ENCODE measurements at regions not wholly inside any gene's neighbourhood (a gene's known extent, or its start where the extent isn't known, plus 50 kb on each side); places are given as distances from the start of the nearest gene placed in this dataset.
"Not testable (repeated sequence)": the region's sequence is repeated elsewhere in the genome, so short reads cannot be mapped to it uniquely, and the experiment has no call there.

GRCh38 chr4:128758314-128758922 is 51.1 kb upstream of the JADE1 start:
- WGBS, 5 donors: 58 to 84% (median 78%) methylated on average over 2 of the region's 2 CpGs
- peaks cover 0 to 8% (median 0%) of the 10 kb centered on the region in 4 donors for H3K4me1 ChIP-seq
- no peaks in the 10 kb centered on the region for H3K36me3 ChIP-seq
- H3K4me3 ChIP-seq: no peak overlapping the region
- intact Hi-C loops (cut with DNase I; ENCODE audit: low total_unique reads): no loop called here
- DNase-seq: no peak
- no peaks in the 10 kb centered on the region for H3K27me3 ChIP-seq
- no peak for TF ChIP-seq POLR2A (IDR thresholded peaks at IDR 0.05)
- no peak overlapping the region for H3K27ac ChIP-seq
- H3K9me3 ChIP-seq: no peaks in the 10 kb centered on the region

GRCh38 chr4:128757712-128758111 is 51.8 kb upstream of the JADE1 start:
- peak; percentile 12 to 43 for DNase-seq
- peaks cover 0 to 8% (median 0%) of the 10 kb centered on the region in 4 donors for H3K4me1 ChIP-seq
- WGBS, 5 donors: 22 to 43% (median 26%) methylated on average over 3 of the region's 3 CpGs

GRCh38 chr4:128751354-128751753 is 58.1 kb upstream of the JADE1 start:
- H3K27ac ChIP-seq: no peak overlapping the region
- intact Hi-C loops (cut with DNase I; ENCODE audit: low total_unique reads): no loop called here
- H3K9me3 ChIP-seq: no peaks in the 10 kb centered on the region
- H3K4me3 ChIP-seq: no peak overlapping the region
- WGBS, 5 donors: 49 to 71% (median 62%) methylated on average over 4 of the region's 4 CpGs
- TF ChIP-seq POLR2AphosphoS5 (IDR thresholded peaks at IDR 0.05) (no peak), POLR2A (IDR thresholded peaks at IDR 0.05) (no peak), EP300 (IDR thresholded peaks at IDR 0.05) (no peak), CTCF (IDR thresholded peaks at IDR 0.05) (no peak)
- no peaks in the 10 kb centered on the region for H3K36me3 ChIP-seq
- no peaks in the 10 kb centered on the region for H3K27me3 ChIP-seq
- peaks cover 0 to 6% (median 0%) of the 10 kb centered on the region in 4 donors for H3K4me1 ChIP-seq
- DNase-seq: peak in 1 of 2 donors; percentile 14

More at GRCh38 chr4:128757712-128758111, 51.8 kb upstream of the JADE1 start:
- Histone ChIP-seq H3K9me3 (no peaks in the 10 kb centered on the region), H3K27me3 (no peaks in the 10 kb centered on the region), H3K4me3 (no peak overlapping the region), H3K27ac (no peak overlapping the region), H3K36me3 (no peaks in the 10 kb centered on the region)
- TF ChIP-seq CTCF (IDR thresholded peaks at IDR 0.05) (no peak), POLR2AphosphoS5 (IDR thresholded peaks at IDR 0.05) (no peak), POLR2A (IDR thresholded peaks at IDR 0.05) (no peak), EP300 (IDR thresholded peaks at IDR 0.05) (no peak)
- intact Hi-C loops (cut with DNase I; ENCODE audit: low total_unique reads): no loop called here

- H3K36me3 ChIP-seq; DNase-seq; intact Hi-C loops (cut with DNase I; ENCODE audit: low total_unique reads); H3K4me1 ChIP-seq; H3K4me3 ChIP-seq; H3K9me3 ChIP-seq; H3K27ac ChIP-seq; H3K27me3 ChIP-seq: not testable (repeated sequence)
- WGBS, 5 donors: 87 to 96% (median 93%) methylated on average over 7 of the region's 7 CpGs
Measured at GRCh38 chr4:128741748-128742147, 67.8 kb upstream of the JADE1 start.

- H3K27me3 ChIP-seq: no peaks in the 10 kb centered on the region
- no peak overlapping the region for H3K4me3 ChIP-seq
- WGBS, 5 donors: 60 to 75% (median 64%) methylated on average over 9 of the region's 9 CpGs
- H3K9me3 ChIP-seq: no peaks in the 10 kb centered on the region
- intact Hi-C loops (cut with DNase I; ENCODE audit: low total_unique reads): no loop called here
- peak in 1 of 2 donors; percentile 80 for DNase-seq
- no peak overlapping the region for H3K27ac ChIP-seq
- peaks cover 0 to 6% (median 0%) of the 10 kb centered on the region in 4 donors for H3K4me1 ChIP-seq
- no peak for TF ChIP-seq CTCF (IDR thresholded peaks at IDR 0.05)
- no peak for TF ChIP-seq EP300 (IDR thresholded peaks at IDR 0.05)
- TF ChIP-seq POLR2A (IDR thresholded peaks at IDR 0.05): no peak
- no peak for TF ChIP-seq POLR2AphosphoS5 (IDR thresholded peaks at IDR 0.05)
- no peaks in the 10 kb centered on the region for H3K36me3 ChIP-seq
Measured at GRCh38 chr4:128737098-128737513, 72.4 kb upstream of the JADE1 start.
